Umbilical cord (tissue), 1 donor: ENCODE measurements at regions not wholly inside any gene's neighbourhood (a gene's known extent, or its start where the extent isn't known, plus 50 kb on each side); places are given as distances from the start of the nearest gene placed in this dataset.
"Not testable (repeated sequence)": the region's sequence is repeated elsewhere in the genome, so short reads cannot be mapped to it uniquely, and the experiment has no call there.

Experiments
- DNase-seq: peaks from one replicate; pipeline ENCODE4 v3.0.0-alpha.2; 2015; ENCODE audit warnings: low spot score

DNA sequence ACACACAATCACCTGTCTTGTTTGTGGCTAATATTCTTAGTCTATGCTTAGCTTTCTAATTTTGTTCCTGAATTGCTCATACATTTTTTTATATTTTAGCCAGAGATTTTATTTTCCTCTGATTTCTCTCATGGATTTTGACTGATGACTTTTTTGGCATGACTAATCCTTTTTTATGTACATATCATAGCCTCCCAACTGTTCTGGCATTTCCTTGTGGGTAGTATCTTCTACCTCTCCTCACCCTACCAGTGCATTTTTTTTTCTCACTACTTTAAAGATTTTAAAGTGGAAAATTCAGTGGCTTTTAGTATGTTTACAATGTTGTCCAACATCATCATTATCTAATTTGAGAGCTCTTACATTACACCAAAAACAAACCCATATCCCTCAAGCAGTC, 84.4 kb upstream of the TENM4 start:
- no peak for DNase-seq

DNA sequence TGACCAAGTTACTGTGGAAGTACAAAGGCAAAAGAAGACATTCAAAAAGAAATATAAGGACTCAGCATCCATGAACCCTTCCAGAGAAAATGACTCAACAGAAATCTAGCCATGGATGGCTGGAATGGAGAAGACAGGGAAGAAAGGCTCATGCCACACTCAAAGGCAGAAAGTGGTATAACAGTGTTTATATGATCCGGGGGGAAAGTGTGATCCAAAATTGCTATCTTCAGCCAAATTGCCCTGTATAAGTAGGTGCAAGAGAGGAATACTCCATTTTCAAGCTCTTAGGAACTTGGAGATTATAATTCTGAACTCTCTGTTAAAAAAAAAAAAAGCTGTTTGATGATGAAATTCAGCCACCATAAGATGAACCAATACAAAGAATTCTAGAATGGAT, 81.8 kb upstream of the TENM4 start:
- no peak for DNase-seq

DNA sequence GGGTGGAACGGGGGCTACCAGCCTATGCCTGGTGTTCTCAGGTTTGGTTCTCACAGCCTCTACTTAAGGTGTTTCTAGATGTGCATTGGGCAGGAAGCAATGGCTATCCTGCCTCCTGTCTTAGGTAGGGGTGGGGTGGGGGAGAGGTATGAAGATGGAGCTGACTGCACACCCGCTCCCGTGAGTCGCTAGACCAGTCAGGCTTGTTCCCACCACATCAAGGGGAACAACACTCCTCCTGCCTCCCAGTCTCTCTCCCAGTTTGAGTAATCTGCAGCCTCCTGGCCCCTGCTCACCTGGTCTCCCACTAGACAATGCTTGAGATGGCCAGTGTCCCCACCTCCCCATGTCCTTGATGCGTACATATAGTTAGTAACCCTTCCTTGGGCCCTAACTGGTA, 79.3 kb upstream of the TENM4 start:
- no peak for DNase-seq

DNA sequence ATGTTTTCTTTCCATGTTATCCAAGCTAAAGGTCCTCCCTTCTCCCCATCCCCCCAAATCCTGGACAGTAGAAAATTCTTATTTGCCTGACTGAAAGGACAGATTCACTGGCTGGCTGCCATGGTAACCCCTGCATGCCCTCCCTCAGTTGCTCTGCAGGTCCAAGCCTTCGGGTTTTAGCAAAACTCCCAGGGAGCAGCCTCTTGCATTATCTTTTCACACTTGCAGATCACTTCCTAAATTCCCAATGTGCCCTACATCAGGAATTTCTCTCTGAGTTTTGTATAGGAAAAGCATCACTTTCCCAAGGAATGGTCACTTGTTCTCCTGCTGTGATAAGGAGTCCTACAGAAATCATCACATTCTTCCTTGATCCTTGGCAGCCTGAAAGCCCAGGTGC, 75.0 kb upstream of the TENM4 start:
- no peak for DNase-seq

DNA sequence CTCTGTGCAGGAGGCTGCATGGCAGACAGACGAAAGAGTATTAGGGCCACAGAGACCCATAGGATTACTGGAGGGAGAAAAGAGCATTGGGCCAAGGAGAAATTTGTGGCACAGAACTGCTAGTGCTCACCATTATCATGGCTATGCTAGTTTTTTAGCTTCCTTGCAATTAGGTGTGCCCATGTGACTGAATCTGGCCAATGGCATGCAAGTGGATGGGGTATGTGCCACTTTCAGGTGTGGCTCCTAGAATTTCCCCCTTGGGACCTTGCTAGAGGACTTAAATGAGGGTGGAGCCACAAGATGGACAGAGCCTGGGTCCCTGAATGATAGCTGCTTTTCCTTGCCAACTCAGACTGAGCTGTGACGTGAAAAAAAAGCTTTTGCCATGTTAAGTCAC, 73.9 kb upstream of the TENM4 start:
- DNase-seq, result no peak

DNA sequence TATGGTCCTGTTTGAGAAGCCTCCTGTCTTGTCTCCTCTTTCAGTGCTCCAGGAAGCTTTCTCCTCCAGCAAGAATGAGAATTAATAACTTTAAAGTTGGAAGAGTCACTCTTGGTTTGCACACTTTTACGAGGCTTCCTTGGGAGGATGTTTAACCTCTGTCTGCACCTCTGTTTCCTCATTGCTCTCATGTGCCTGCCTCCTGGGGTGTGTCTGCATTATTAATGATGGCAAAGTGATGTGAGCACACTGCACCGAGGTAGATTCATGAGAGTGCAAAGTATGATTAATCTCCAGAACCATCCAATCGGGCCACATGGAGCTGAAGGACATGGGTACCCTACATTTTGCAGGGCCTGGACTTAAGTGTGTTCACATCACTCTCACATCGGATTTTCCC, 73.5 kb upstream of the TENM4 start:
- no peak for DNase-seq

DNA sequence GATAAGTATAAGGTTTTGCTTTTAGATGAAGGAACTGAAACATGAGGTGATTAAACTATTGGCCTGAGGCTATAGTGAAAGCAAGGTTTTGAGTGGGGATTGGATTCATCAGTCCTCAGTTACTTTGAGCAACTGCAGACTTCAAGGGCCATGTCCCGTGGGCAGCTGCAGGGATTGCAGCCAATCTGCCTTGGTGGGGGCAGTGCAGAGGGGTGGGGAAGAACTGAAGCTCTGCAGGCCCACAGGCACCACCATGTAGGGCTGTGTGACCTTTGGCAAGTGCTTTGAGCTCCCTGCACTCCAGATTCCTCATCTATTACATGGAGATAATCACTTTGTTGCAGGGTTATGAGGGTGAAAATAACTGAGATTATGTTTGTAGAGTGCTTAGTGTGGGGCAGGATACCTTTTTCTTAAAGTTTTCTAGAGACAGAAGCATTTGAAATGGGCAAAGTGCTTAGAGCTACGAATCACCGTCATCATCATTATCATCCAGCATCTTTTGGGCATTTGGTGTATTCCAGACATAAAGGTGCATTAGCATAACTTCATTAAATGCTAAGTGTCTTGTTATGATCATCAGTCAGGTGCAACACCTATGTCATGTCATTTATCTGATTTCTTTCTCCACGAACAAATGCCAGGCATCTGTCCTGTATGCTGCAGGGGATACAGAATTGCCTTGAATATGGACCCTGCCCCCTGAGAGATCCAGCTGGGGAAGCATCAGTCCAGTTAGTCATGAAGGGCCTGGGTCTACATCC, 72.1 kb upstream of the TENM4 start:
- peak; percentile 17 for DNase-seq

DNA sequence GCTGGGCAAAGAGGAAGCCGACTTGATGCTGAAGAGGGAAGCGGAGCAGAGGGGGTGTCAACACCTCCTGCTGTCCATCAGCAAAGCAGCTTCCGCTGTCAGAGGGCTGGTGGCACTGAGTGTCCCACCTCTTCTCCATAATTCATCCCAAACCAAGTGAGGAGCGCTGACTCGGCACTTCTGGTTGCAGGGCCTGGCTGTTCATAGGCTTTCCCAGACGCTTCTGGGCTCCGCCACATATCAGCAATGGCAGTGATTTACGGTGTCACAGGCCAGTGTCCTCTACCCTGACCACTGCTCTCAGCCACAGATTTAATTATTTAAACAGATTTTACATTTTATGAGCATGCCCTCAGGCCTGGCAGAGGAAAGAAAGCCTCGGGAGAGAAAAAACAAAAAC, 70.1 kb upstream of the TENM4 start:
- no peak for DNase-seq

DNA sequence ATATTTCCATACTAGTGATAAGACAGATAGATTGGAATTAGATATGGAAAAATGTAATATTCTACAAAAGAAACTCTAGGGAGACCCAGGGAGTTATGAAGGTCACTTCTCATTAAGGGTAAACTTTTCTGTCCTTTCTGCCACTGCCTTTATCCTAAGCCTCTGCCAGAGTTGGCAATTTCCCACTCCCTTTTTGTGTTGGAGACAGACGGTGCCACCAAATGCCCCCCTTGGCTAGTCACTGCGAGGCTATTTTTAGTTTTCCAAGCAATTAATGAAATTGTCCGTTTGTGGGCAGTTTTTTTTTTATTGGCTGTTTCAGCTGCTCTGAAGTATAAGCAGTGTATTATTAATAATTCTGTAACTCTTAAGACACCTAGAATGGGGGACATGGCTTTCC, 67.6 kb upstream of the TENM4 start:
- DNase-seq, result no peak

DNA sequence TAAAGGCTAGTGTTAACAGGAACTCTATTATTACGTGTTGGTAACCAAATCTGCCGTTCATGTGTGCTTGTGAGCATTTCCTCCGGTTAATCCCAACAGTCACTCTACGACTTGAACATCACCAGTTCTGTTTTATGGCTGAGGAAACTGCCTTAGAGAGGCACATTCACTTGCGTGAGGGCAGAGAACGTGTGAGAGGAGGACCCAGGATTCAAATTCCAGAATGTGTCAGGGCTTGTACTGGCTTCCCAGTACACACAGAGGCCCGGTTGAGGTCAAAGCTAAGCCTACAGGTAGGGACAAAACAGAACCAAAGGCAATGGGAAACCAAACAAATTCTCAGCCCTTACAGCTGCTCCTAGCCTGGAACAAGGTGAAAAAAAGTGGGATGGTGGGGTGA, 66.9 kb upstream of the TENM4 start:
- peak; percentile 44 for DNase-seq

DNA sequence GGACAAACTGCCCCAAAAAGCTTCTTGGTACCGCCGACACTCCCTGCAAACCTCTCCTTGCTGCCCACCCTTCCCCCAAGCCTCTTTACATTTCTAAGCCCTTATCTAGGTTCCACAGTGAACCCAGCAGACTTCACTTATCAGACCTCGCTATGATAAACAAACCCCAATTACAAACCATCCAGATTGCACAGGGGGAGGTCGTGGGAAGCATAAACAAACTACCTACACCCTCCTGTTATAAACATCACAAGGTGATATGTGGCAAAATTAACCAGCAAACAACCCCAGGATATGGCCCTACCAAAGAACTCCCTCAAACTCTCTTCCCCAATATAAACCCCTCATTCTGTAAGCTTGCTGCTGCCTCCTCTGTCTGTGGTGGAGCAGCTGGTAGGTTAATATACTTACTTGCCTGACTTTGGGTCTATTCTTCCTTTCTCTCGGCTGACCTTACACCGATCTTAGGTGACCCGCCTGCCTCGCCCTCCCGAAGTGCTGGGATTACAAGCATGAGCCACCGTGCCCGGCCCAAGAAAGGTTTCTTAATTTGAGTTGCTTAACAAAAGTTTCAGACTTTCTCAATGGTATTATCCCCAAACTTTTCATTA, 66.0 kb upstream of the TENM4 start:
- DNase-seq, result no peak

DNA sequence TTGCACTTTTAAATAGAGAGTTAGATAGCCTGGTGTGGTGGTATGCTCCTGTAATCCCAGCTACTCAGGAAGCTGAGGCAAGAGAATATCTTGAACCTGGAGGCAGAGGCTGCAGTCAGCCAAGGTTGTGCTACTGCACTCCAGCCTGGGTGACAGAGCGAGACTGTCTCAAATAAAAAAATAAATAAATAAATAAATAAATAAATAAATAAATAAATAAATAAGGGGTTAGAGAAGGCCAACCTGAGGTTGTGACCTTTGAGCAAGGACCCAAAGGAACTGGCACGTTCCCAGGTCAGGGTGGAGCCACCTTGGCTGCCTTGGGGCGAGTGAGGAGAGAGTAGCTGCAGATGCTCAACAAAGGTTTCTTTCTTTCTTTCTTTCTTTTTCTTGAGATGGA, 65.3 kb upstream of the TENM4 start:
- DNase-seq, result no peak

DNA sequence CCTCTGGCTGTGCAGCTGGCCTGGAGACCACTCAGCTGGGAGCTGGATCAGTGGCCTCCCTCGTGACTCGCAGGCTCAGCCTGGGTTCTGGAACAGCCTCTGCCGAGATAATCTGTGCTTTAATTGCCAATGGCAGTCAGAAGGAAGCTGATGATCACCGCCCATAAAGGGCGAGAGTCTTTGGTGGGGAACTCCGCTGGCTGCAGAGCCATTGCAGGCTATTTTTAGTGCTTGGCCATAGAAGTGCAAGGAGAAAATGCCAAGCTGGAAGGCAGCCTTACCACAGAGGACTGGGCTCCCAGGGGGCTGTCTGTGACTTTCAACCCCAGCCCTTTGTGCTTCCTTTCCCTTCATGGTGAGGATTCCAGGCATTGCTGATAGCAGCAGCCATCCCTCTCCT, 62.2 kb upstream of the TENM4 start:
- DNase-seq, result peak; percentile 44

DNA sequence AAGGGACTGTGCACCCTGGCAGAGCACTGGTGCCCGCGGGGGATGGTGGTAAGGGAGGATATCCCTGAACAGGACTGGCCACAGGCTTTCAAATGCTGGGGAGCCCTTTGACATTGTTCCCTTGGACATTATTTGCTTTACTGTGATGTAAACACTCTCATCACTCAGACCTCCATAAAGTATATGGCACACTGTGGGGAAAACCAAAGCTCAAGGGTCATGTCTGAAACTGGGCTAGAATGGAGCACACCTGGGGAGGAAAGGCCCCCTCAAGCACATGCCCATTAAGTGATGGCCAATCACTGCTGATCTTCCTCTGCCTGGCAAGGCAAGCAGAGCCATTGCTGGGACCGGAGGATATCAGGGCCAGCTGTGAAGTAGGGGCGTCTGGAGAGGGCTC, 60.9 kb upstream of the TENM4 start:
- DNase-seq, result no peak

DNA sequence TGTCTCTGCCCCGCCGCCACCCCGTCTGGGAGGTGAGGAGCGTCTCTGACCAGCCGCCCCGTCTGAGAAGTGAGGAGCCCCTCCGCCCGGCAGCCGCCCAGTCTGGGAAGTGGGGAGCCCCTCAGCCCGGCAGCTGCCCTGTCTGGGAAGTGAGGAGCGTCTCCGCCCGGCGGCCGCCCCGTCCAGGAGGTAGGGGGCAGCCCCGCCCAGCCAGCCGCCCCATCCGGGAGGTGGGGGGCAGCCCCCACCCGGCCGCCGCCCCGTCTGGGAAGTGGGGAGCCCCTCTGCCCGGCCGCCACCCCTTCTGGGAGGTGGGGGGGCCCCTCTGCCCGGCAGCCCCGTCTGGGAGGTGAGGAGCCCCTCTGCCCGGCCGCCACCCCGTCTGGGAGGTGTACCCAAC, 59.1 kb upstream of the TENM4 start:
- not testable (repeated sequence) for DNase-seq

DNA sequence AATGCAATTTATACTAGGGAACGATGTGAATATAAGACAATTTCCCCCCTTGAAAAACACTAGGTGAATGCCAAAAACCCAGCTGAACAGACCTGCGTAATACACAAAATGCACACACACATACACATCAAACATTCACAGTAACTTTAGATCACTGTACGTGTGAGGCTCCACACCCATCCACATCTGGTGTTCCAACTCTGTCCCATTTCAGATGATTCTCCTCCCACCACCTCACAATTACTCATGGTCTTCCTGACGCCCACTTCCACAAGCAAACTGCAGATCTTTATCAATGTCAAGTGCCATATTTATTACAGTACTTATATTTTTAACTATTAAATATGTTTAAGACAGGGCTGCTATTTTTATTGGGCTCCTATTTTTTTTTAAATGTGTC, 57.8 kb upstream of the TENM4 start:
- no peak for DNase-seq

DNA sequence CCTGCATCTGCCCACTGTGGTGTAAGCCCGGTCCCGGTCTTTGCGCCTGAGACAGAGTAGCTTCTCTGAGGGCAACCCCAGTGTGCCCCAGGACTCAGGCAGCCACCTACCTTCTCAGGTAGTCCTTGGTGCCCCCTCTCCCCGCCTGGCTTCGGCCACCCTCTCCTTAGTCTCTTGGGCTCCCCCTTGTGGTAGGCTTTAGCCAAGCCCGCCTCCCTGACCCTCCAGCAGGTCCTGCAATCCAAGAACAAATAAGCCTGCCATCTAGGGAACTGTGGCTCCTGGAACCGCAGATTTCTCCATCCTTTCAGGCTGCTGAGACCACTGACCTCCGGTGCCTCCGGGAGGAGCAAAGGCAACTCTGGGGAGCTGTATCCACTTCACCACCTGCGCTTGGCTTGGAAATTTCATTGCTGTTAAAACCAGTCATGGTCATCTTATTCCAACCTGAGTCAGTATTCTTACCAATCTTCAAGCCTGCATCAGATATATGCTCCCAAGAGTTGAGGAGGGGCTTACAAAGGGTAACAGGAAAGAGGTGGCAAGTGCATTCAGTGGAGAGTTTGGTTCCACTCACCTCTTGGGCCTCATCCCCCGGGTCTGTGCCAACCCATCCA, 52.8 kb upstream of the TENM4 start:
- peak; percentile 66 for DNase-seq

DNA sequence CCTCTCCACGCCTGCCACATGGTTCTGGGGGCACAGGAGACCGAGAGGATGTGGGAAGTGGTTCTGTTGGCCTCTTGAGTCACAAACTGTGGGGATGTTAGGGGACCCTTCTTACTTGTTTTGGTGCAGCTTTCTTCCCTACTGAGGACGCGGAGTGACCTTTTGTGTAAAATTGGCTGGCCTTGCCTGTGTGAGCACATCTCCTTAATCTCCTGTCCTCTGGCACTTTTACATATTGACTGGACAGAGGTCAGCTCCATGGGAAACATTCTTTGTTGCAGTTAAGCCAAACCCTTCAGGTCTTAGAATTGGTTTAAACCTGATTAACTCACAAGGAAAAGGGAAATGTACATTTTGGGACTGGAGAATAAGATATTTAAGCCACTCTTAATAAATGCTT, 51.2 kb upstream of the TENM4 start:
- DNase-seq, result no peak
